WTC11 (cell line): ENCODE measurements at regions not wholly inside any gene's neighbourhood (a gene's known extent, or its start where the extent isn't known, plus 50 kb on each side); places are given as distances from the start of the nearest gene placed in this dataset.

ENCODE experiments used
- ATAC-seq: fragments of 200-7000 bp; cut with Tn5 transposase; 2 replicates; pipeline ENCODE4 v1.10.0; 2021; ENCODE audit warnings: mild to moderate bottlenecking, moderate library complexity
- CTCF ChIA-PET: fragments of 300-600 bp; sonication (Branson Sonifier 250); formaldehyde crosslinking; loops from one replicate; lab custom pipeline; 2021; ENCODE audit warnings: antibody characterized with exemption; lab: Charles Lee
- POLR2A ChIA-PET: fragments of 350-600 bp; sonication (Branson Sonifier 250); formaldehyde crosslinking; loops from one replicate; lab custom pipeline; 2021; ENCODE audit warnings: antibody characterized with exemption; lab: Charles Lee
- DNase-seq: peaks from one replicate; pipeline ENCODE4 v3.0.0; 2021; ENCODE audit warnings: low spot score
- H3K27ac Mint-ChIP-seq: 2 replicates; pipeline ENCODE4 v1.8.0; 2021; ENCODE audit warnings: mixed read lengths
- H3K27me3 Mint-ChIP-seq: 2 replicates; pipeline ENCODE4 v1.8.0; 2021; ENCODE audit warnings: low read depth, mild to moderate bottlenecking, moderate library complexity, mixed read lengths
- H3K36me3 Mint-ChIP-seq: 2 replicates; pipeline ENCODE4 v1.8.0; 2021; ENCODE audit warnings: mixed read lengths
- H3K4me1 Mint-ChIP-seq: 2 replicates; pipeline ENCODE4 v1.8.0; 2022; ENCODE audit warnings: mixed read lengths
- H3K4me3 Mint-ChIP-seq: 2 replicates; pipeline ENCODE4 v1.8.0; 2021; ENCODE audit warnings: mild to moderate bottlenecking, moderate library complexity, mixed read lengths
- H3K9me3 Mint-ChIP-seq: 2 replicates; pipeline ENCODE4 v1.8.0; 2021; ENCODE audit warnings: mixed read lengths
- ESRRA ChIP-seq: sonication (generic); formaldehyde crosslinking; IDR thresholded peaks from 2 replicates; pipeline ENCODE4 v1.8.1; 2022; ENCODE audit warnings: mild to moderate bottlenecking, missing genetic modification reagents, borderline replicate concordance
- ETV6 ChIP-seq: sonication (generic); formaldehyde crosslinking; IDR thresholded peaks from 2 replicates; pipeline ENCODE4 v1.8.1; 2022; ENCODE audit warnings: mild to moderate bottlenecking, missing genetic modification reagents
- FOXP1 ChIP-seq: sonication (generic); formaldehyde crosslinking; IDR thresholded peaks from 2 replicates; pipeline ENCODE4 v1.8.0; 2022; ENCODE audit warnings: missing genetic modification reagents, mild to moderate bottlenecking, moderate library complexity, borderline replicate concordance
- GABPB1 ChIP-seq: sonication (generic); formaldehyde crosslinking; IDR thresholded peaks from 2 replicates; pipeline ENCODE4 v1.8.1; 2023; ENCODE audit warnings: mild to moderate bottlenecking, missing genetic modification reagents
- NR2C2 ChIP-seq: sonication (generic); formaldehyde crosslinking; IDR thresholded peaks from 2 replicates; pipeline ENCODE4 v1.8.0; 2022; ENCODE audit warnings: mild to moderate bottlenecking, missing genetic modification reagents
- RELA ChIP-seq: sonication (generic); formaldehyde crosslinking; IDR thresholded peaks from 2 replicates; pipeline ENCODE4 v1.8.1; 2022; ENCODE audit warnings: missing genetic modification reagents, mild to moderate bottlenecking, borderline replicate concordance
- RORB ChIP-seq: fragments of 250-450 bp; sonication (Bioruptor Pico); IDR thresholded peaks from 2 replicates; pipeline ENCODE4 v1.9.0; 2021; ENCODE audit warnings: mild to moderate bottlenecking
- ZNF396 ChIP-seq: fragments of 250-450 bp; sonication (Bioruptor Pico); IDR thresholded peaks from 2 replicates; pipeline ENCODE4 v1.8.0; 2021; ENCODE audit warnings: mild to moderate bottlenecking, moderate library complexity, borderline replicate concordance
- TF ChIP-seq, protein P1 (sequence below): fragments of 250-450 bp; sonication (Bioruptor Pico); IDR thresholded peaks from 2 replicates; pipeline ENCODE4 v2.1.2; 2022; ENCODE audit warnings: mild to moderate bottlenecking, moderate library complexity
- TF ChIP-seq, protein P2 (sequence below): sonication (generic); formaldehyde crosslinking; IDR thresholded peaks from 2 replicates; pipeline ENCODE4 v1.8.1; 2022; ENCODE audit warnings: low read depth, missing genetic modification reagents, borderline replicate concordance
- TF ChIP-seq, protein P3 (sequence below): fragments of 250-450 bp; sonication (Bioruptor Pico); IDR thresholded peaks from 2 replicates; pipeline ENCODE4 v1.9.0; 2021; ENCODE audit warnings: mild to moderate bottlenecking, borderline replicate concordance
- TF ChIP-seq, protein P4 (sequence below): sonication (generic); formaldehyde crosslinking; IDR thresholded peaks from 2 replicates; pipeline ENCODE4 v1.8.1; 2023; ENCODE audit warnings: mild to moderate bottlenecking, missing genetic modification reagents, moderate library complexity
- TF ChIP-seq, protein P5 (sequence below): sonication (generic); formaldehyde crosslinking; IDR thresholded peaks from 2 replicates; pipeline ENCODE4 v1.8.0; 2022; ENCODE audit warnings: mild to moderate bottlenecking, missing genetic modification reagents
- TF ChIP-seq, protein P6 (sequence below): sonication (generic); formaldehyde crosslinking; IDR thresholded peaks from 2 replicates; pipeline ENCODE4 v1.8.0; 2022; ENCODE audit warnings: mild to moderate bottlenecking, missing genetic modification reagents
- TF ChIP-seq, protein P7 (sequence below): sonication (generic); formaldehyde crosslinking; IDR thresholded peaks from 2 replicates; pipeline ENCODE4 v1.8.1; 2023; ENCODE audit warnings: mild to moderate bottlenecking, missing genetic modification reagents, borderline replicate concordance

DNA sequence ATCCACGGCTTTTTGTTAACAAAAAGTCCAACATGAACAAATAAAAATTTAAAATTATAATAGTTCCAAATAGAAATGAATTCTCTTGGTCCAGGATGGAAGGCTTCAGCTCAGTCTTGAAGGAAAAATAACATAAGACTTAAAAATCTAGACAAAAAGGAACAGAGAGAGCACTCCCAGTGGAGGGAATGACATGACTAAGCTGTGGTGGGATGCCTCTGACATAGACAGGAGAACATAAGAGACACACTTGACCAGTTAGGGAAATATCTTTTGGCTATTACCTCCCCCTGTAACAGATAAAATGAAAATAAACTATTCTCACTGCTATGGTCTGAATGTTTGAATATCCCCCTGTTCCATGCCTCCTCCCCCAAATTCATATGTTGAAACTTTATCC is 106.8 kb downstream of the BBS10 start (continued):
- TF ChIP-seq, protein P1, sequence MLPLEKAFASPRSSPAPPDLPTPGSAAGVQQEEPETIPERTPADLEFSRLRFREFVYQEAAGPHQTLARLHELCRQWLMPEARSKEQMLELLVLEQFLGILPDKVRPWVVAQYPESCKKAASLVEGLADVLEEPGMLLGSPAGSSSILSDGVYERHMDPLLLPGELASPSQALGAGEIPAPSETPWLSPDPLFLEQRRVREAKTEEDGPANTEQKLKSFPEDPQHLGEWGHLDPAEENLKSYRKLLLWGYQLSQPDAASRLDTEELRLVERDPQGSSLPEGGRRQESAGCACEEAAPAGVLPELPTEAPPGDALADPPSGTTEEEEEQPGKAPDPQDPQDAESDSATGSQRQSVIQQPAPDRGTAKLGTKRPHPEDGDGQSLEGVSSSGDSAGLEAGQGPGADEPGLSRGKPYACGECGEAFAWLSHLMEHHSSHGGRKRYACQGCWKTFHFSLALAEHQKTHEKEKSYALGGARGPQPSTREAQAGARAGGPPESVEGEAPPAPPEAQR (CRISPR knock-in tag) = no peak
- no peak for TF ChIP-seq FOXP1 (CRISPR knock-in tag)
- TF ChIP-seq, protein P2, sequence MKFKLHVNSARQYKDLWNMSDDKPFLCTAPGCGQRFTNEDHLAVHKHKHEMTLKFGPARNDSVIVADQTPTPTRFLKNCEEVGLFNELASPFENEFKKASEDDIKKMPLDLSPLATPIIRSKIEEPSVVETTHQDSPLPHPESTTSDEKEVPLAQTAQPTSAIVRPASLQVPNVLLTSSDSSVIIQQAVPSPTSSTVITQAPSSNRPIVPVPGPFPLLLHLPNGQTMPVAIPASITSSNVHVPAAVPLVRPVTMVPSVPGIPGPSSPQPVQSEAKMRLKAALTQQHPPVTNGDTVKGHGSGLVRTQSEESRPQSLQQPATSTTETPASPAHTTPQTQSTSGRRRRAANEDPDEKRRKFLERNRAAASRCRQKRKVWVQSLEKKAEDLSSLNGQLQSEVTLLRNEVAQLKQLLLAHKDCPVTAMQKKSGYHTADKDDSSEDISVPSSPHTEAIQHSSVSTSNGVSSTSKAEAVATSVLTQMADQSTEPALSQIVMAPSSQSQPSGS (CRISPR knock-in tag) = no peak
- TF ChIP-seq, protein P3, sequence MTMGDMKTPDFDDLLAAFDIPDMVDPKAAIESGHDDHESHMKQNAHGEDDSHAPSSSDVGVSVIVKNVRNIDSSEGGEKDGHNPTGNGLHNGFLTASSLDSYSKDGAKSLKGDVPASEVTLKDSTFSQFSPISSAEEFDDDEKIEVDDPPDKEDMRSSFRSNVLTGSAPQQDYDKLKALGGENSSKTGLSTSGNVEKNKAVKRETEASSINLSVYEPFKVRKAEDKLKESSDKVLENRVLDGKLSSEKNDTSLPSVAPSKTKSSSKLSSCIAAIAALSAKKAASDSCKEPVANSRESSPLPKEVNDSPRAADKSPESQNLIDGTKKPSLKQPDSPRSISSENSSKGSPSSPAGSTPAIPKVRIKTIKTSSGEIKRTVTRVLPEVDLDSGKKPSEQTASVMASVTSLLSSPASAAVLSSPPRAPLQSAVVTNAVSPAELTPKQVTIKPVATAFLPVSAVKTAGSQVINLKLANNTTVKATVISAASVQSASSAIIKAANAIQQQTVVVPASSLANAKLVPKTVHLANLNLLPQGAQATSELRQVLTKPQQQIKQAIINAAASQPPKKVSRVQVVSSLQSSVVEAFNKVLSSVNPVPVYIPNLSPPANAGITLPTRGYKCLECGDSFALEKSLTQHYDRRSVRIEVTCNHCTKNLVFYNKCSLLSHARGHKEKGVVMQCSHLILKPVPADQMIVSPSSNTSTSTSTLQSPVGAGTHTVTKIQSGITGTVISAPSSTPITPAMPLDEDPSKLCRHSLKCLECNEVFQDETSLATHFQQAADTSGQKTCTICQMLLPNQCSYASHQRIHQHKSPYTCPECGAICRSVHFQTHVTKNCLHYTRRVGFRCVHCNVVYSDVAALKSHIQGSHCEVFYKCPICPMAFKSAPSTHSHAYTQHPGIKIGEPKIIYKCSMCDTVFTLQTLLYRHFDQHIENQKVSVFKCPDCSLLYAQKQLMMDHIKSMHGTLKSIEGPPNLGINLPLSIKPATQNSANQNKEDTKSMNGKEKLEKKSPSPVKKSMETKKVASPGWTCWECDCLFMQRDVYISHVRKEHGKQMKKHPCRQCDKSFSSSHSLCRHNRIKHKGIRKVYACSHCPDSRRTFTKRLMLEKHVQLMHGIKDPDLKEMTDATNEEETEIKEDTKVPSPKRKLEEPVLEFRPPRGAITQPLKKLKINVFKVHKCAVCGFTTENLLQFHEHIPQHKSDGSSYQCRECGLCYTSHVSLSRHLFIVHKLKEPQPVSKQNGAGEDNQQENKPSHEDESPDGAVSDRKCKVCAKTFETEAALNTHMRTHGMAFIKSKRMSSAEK (CRISPR knock-in tag) = no peak
- no peak for TF ChIP-seq GABPB1 (CRISPR knock-in tag)
- no peak for TF ChIP-seq ZNF396
- no peak for TF ChIP-seq ETV6 (CRISPR knock-in tag)

DNA sequence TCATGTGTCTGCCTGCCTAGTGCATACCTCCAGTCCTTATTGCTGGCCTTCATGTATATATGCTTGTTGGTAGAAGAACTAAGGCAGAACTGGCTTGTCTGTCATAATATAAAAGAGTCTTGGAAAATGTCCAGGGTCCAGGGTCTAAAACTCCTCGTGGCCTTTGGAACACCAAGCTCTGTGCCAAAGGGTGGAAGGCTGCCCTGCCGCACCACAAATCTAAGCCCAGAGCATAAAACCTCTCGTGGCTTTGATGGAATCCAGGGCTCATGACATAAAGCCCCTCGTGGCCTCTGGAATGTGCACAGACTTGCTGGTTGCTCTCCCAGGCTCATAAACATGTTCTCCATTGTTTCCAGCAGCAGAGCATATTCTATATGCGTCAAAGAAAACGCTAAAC is 107.9 kb downstream of the BBS10 start:
- Mint-ChIP-seq H3K4me3 (no peak overlapping the region), H3K27ac (no peak overlapping the region), H3K4me1 (no peaks in the 10 kb centered on the region), H3K9me3 (peaks cover 10% of the 10 kb centered on the region), H3K36me3 (no peaks in the 10 kb centered on the region), H3K27me3 (no peaks in the 10 kb centered on the region)
- DNase-seq (no peak), ATAC-seq (no peak)
- ChIA-PET POLR2A (no interaction called here), CTCF (no interaction called here)
- TF ChIP-seq, protein P4, sequence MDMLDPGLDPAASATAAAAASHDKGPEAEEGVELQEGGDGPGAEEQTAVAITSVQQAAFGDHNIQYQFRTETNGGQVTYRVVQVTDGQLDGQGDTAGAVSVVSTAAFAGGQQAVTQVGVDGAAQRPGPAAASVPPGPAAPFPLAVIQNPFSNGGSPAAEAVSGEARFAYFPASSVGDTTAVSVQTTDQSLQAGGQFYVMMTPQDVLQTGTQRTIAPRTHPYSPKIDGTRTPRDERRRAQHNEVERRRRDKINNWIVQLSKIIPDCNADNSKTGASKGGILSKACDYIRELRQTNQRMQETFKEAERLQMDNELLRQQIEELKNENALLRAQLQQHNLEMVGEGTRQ = no peak
- TF ChIP-seq ESRRA (CRISPR knock-in tag) (no peak), NR2C2 (CRISPR knock-in tag) (no peak), RELA (CRISPR knock-in tag) (no peak), RORB (CRISPR knock-in tag) (no peak)
- TF ChIP-seq, protein P5, sequence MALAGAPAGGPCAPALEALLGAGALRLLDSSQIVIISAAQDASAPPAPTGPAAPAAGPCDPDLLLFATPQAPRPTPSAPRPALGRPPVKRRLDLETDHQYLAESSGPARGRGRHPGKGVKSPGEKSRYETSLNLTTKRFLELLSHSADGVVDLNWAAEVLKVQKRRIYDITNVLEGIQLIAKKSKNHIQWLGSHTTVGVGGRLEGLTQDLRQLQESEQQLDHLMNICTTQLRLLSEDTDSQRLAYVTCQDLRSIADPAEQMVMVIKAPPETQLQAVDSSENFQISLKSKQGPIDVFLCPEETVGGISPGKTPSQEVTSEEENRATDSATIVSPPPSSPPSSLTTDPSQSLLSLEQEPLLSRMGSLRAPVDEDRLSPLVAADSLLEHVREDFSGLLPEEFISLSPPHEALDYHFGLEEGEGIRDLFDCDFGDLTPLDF = no peak
- TF ChIP-seq, protein P1 (CRISPR knock-in tag) = no peak
- TF ChIP-seq, protein P6, sequence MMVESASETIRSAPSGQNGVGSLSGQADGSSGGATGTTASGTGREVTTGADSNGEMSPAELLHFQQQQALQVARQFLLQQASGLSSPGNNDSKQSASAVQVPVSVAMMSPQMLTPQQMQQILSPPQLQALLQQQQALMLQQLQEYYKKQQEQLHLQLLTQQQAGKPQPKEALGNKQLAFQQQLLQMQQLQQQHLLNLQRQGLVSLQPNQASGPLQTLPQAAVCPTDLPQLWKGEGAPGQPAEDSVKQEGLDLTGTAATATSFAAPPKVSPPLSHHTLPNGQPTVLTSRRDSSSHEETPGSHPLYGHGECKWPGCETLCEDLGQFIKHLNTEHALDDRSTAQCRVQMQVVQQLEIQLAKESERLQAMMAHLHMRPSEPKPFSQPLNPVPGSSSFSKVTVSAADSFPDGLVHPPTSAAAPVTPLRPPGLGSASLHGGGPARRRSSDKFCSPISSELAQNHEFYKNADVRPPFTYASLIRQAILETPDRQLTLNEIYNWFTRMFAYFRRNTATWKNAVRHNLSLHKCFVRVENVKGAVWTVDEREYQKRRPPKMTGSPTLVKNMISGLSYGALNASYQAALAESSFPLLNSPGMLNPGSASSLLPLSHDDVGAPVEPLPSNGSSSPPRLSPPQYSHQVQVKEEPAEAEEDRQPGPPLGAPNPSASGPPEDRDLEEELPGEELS (CRISPR knock-in tag) = no peak
- TF ChIP-seq, protein P7, sequence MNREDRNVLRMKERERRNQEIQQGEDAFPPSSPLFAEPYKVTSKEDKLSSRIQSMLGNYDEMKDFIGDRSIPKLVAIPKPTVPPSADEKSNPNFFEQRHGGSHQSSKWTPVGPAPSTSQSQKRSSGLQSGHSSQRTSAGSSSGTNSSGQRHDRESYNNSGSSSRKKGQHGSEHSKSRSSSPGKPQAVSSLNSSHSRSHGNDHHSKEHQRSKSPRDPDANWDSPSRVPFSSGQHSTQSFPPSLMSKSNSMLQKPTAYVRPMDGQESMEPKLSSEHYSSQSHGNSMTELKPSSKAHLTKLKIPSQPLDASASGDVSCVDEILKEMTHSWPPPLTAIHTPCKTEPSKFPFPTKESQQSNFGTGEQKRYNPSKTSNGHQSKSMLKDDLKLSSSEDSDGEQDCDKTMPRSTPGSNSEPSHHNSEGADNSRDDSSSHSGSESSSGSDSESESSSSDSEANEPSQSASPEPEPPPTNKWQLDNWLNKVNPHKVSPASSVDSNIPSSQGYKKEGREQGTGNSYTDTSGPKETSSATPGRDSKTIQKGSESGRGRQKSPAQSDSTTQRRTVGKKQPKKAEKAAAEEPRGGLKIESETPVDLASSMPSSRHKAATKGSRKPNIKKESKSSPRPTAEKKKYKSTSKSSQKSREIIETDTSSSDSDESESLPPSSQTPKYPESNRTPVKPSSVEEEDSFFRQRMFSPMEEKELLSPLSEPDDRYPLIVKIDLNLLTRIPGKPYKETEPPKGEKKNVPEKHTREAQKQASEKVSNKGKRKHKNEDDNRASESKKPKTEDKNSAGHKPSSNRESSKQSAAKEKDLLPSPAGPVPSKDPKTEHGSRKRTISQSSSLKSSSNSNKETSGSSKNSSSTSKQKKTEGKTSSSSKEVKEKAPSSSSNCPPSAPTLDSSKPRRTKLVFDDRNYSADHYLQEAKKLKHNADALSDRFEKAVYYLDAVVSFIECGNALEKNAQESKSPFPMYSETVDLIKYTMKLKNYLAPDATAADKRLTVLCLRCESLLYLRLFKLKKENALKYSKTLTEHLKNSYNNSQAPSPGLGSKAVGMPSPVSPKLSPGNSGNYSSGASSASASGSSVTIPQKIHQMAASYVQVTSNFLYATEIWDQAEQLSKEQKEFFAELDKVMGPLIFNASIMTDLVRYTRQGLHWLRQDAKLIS (CRISPR knock-in tag) = no peak
